ENCODE measurements at regions not wholly inside any gene's neighbourhood (a gene's known extent, or its start where the extent isn't known, plus 50 kb on each side); places are given as distances from the start of the nearest gene placed in this dataset.

- TF ChIP-seq CTCF (IDR thresholded peaks at IDR 0.05; ENCODE audit: extremely low read depth in 1 of 2, insufficient read depth in 1 of 2, low read depth in 1 of 2, low read length in 2 of 2) (no peak), POLR2AphosphoS5 (IDR thresholded peaks at IDR 0.05; ENCODE audit: insufficient read depth, low read depth, low read length) (no peak), POLR2A (IDR thresholded peaks at IDR 0.05; ENCODE audit: low read depth, low read length) (no peak), MYC (IDR thresholded peaks at IDR 0.05; ENCODE audit: low read depth, low read length) (no peak), EZH2 (IDR thresholded peaks at IDR 0.05; ENCODE audit: borderline replicate concordance, low read depth, low read length, severe bottlenecking) (no peak), JUN (IDR thresholded peaks at IDR 0.05; ENCODE audit: borderline replicate concordance, insufficient read depth, insufficient read length, low read depth) (no peak)
- TF ChIP-seq, protein P1, sequence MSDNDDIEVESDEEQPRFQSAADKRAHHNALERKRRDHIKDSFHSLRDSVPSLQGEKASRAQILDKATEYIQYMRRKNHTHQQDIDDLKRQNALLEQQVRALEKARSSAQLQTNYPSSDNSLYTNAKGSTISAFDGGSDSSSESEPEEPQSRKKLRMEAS (IDR thresholded peaks at IDR 0.05; ENCODE audit: insufficient read depth, insufficient read length): no peak
Observed at GRCh38 chr9:1713841-1714240, 301.3 kb upstream of the SMARCA2 start.

All from endothelial cell of umbilical vein (primary cell).